IMR-90 (cell line): ENCODE measurements at regions not wholly inside any gene's neighbourhood (a gene's known extent, or its start where the extent isn't known, plus 50 kb on each side); places are given as distances from the start of the nearest gene placed in this dataset.

Experiments used
- ATAC-seq: fragments of 200-7000 bp; cut with Tn5 transposase; 2 replicates; pipeline ENCODE4 v1.9.1; 2020; ENCODE audit warnings: low read depth, mild to moderate bottlenecking, moderate library complexity
- BruUV-seq: library from RNA; stranded (reverse); fragments of 400-500 nt; replicated peaks from 2 replicates; lab custom pipeline; 2021; lab: Mats Ljungman, UMichigan
- CTCF ChIA-PET: fragments of 300-600 bp; formaldehyde crosslinking; extraction: SDS; loops from one replicate; lab custom pipeline; 2021; ENCODE audit warnings: antibody characterized with exemption; lab: Yijun Ruan, JAX
- POLR2A ChIA-PET: fragments of 300-600 bp; sonication (Branson Sonifier 250); formaldehyde crosslinking; loops from one replicate; lab custom pipeline; 2022; ENCODE audit warnings: antibody characterized with exemption; ENCODE audit not compliant: unreplicated experiment; lab: Charles Lee
- DNase-seq: peaks from one replicate; pipeline ENCODE4 v3.0.0; 2013
- H2AFZ ChIP-seq: replicated peaks from 2 replicates; pipeline ENCODE3; 2013; ENCODE audit warnings: low read length, mild to moderate bottlenecking; ENCODE audit not compliant: poor library complexity
- H2AK5ac ChIP-seq: 2 replicates; pipeline ENCODE4 v1.6.1; 2013; ENCODE audit warnings: low read depth, low read length, inconsistent platforms
- H2AK9ac ChIP-seq: replicated peaks from 2 replicates; pipeline ENCODE3; 2013; ENCODE audit warnings: mild to moderate bottlenecking, low read depth, low read length, moderate library complexity; ENCODE audit not compliant: poor library complexity
- H2BK120ac ChIP-seq: 2 replicates; pipeline ENCODE4 v1.6.1; 2013; ENCODE audit warnings: low read depth, low read length, inconsistent platforms
- H2BK15ac ChIP-seq: 3 replicates; pipeline ENCODE4 v1.6.1; 2013; ENCODE audit warnings: low read depth, low read length, inconsistent platforms
- H2BK20ac ChIP-seq: 2 replicates; pipeline ENCODE4 v1.6.1; 2013; ENCODE audit warnings: low read depth, mild to moderate bottlenecking, inconsistent platforms, low read length, moderate library complexity
- H2BK5ac ChIP-seq: 2 replicates; pipeline ENCODE4 v1.6.1; 2013; ENCODE audit warnings: mild to moderate bottlenecking, low read depth, low read length, inconsistent platforms; ENCODE audit not compliant: poor library complexity, severe bottlenecking
- H3K14ac ChIP-seq: replicated peaks from 2 replicates; pipeline ENCODE4 v1.6.1; 2013; ENCODE audit warnings: low read depth, low read length, inconsistent platforms
- H3K18ac ChIP-seq: 2 replicates; pipeline ENCODE4 v1.6.1; 2013; ENCODE audit warnings: low read depth, low read length, control low read depth
- H3K23ac ChIP-seq: 2 replicates; pipeline ENCODE4 v1.6.1; 2013; ENCODE audit warnings: low read depth, low read length, inconsistent platforms
- H3K27ac ChIP-seq: 2 replicates; pipeline ENCODE4 v1.5.1; 2013; ENCODE audit warnings: mild to moderate bottlenecking, control low read depth, low read length; ENCODE audit not compliant: insufficient read depth
- H3K27me3 ChIP-seq: 2 replicates; pipeline ENCODE4 v1.6.1; 2013; ENCODE audit warnings: low read length; ENCODE audit not compliant: control insufficient read depth, insufficient read depth
- H3K36me3 ChIP-seq: 2 replicates; pipeline ENCODE4 v1.6.1; 2013; ENCODE audit warnings: low read length, mixed read lengths; ENCODE audit not compliant: control insufficient read depth, insufficient read depth
- H3K4ac ChIP-seq: 2 replicates; pipeline ENCODE4 v1.6.1; 2013; ENCODE audit warnings: low read depth, low read length, inconsistent platforms
- H3K4me1 ChIP-seq: 2 replicates; pipeline ENCODE4 v1.6.1; 2013; ENCODE audit warnings: low read length, mixed read lengths; ENCODE audit not compliant: control insufficient read depth, insufficient read depth
- H3K4me2 ChIP-seq: 2 replicates; pipeline ENCODE4 v1.6.1; 2013; ENCODE audit warnings: low read depth, mild to moderate bottlenecking, control low read depth, low read length, moderate library complexity
- H3K4me3 ChIP-seq: 2 replicates; pipeline ENCODE4 v1.5.1; 2013; ENCODE audit warnings: low read depth, mild to moderate bottlenecking, control low read depth, low read length, moderate library complexity; ENCODE audit not compliant: insufficient read depth
- H3K56ac ChIP-seq: 2 replicates; pipeline ENCODE4 v1.6.1; 2013; ENCODE audit warnings: low read length, inconsistent platforms; ENCODE audit not compliant: insufficient read depth; ENCODE audit errors: extremely low read depth
- H3K79me1 ChIP-seq, 2 experiments: 2 replicates each; pipeline ENCODE4 v1.6.1; 2013; ENCODE audit warnings: low read length in 2 of 2, inconsistent platforms in 1 of 2, low read depth in 1 of 2
- H3K9ac ChIP-seq: 2 replicates; pipeline ENCODE4 v1.6.1; 2013; ENCODE audit warnings: low read depth, low read length, control low read depth
- H3K9me1 ChIP-seq: 2 replicates; pipeline ENCODE4 v1.6.1; 2013; ENCODE audit warnings: low read length, inconsistent platforms; ENCODE audit not compliant: insufficient read depth
- H3K9me3 ChIP-seq: 2 replicates; pipeline ENCODE4 v1.6.1; 2013; ENCODE audit warnings: low read length; ENCODE audit not compliant: control insufficient read depth, insufficient read depth
- H4K20me1 ChIP-seq: 2 replicates; pipeline ENCODE4 v1.6.1; 2013; ENCODE audit warnings: low read length, inconsistent platforms; ENCODE audit not compliant: insufficient read depth
- H4K5ac ChIP-seq: 2 replicates; pipeline ENCODE4 v1.6.1; 2013; ENCODE audit warnings: mild to moderate bottlenecking, low read depth, low read length, control low read depth
- H4K8ac ChIP-seq, 2 experiments: 2 replicates each; pipeline ENCODE4 v1.6.1; 2013; ENCODE audit warnings: low read depth in 2 of 2, low read length in 2 of 2, control low read depth in 1 of 2, inconsistent platforms in 1 of 2
- H4K91ac ChIP-seq: 2 replicates; pipeline ENCODE4 v1.6.1; 2013; ENCODE audit warnings: low read depth, low read length, inconsistent platforms; ENCODE audit not compliant: insufficient read depth
- CEBPB ChIP-seq: IDR thresholded peaks from 2 replicates; pipeline ENCODE4 v1.6.1; 2012; ENCODE audit warnings: low read depth, low read length, improper control_type of control experiment
- MAFK ChIP-seq: IDR thresholded peaks from 2 replicates; pipeline ENCODE4 v1.6.1; 2012; ENCODE audit warnings: low read depth, low read length, improper control_type of control experiment
- MAZ ChIP-seq: IDR thresholded peaks from 2 replicates; pipeline ENCODE4 v1.6.1; 2012; ENCODE audit warnings: low read depth, mild to moderate bottlenecking, low read length, improper control_type of control experiment, moderate library complexity, borderline replicate concordance
- RAD21 ChIP-seq: IDR thresholded peaks from 2 replicates; pipeline ENCODE4 v1.6.1; 2012; ENCODE audit warnings: low read length, improper control_type of control experiment
- WGBS, 2 experiments: methylation state at CpG; one replicate each; pipeline versions ENCODE4 v1.1.5 to v1.1.7; 2013; ENCODE audit warnings: missing lambda C conversion rate in 2 of 2; ENCODE audit not compliant: insufficient read length in 1 of 2; ENCODE audit errors: extremely low coverage in 2 of 2; 5-methylcytosine and 5-hydroxymethylcytosine counted together
- dilution Hi-C: fragments of 300-500 bp; cut with HindIII; formaldehyde crosslinking; loops from one replicate; pipeline ENCODE4 v1.14.3; 2018; ENCODE audit warnings: low sequenced_read_pairs; ENCODE audit not compliant: unreplicated experiment
- in situ Hi-C: fragments of 300-500 bp; cut with MboI; formaldehyde crosslinking; loops from 3 replicates; pipeline ENCODE4 v1.14.3; 2019; ENCODE audit warnings: low sequenced_read_pairs, inconsistent platforms, mixed read lengths
- intact Hi-C: fragments of 100-400 bp; cut with micrococcal nuclease; formaldehyde crosslinking; loops from 2 replicates; pipeline ENCODE4 v1.10.0; 2022

GRCh38 chr11:29119707-29120618 is 896.9 kb downstream of the KCNA4 start (continued):
- TF ChIP-seq RAD21 (peak; percentile 8; the same call in 1 of the 2 replicates), CEBPB (peak; percentile 96), MAZ (no peak)

- DNase-seq (peak; percentile 72), ATAC-seq (no peak; the same call in 1 of the 2 replicates)
- H4K20me1 ChIP-seq, result no peaks in the 10 kb centered on the region
- H3K27ac ChIP-seq, result peak overlapping the region; percentile 92
- H3K79me1 ChIP-seq, result no peaks in the 10 kb centered on the region; a peak in 1 of 4 replicates
- peak overlapping the region; percentile 98 for H3K23ac ChIP-seq
- H4K5ac ChIP-seq, result peak overlapping the region; percentile 96; the same call in 1 of the 2 replicates
- TSS peak; percentile 54 for BruUV-seq
- POLR2A ChIA-PET, result interaction anchor here (1.0 to 1.4 kb wide), 4 partner anchors 68 to 362 kb away, joined by 3 to 10 read pairs (median 5); no protein-coding TSS in a partner anchor
- H3K56ac ChIP-seq, result peak overlapping the region; percentile 100
- H2AK9ac ChIP-seq, result no peak overlapping the region
- peak overlapping the region; percentile 99 for H2BK5ac ChIP-seq
- peak overlapping the region; percentile 97 for H2BK20ac ChIP-seq
- intact Hi-C loops (loop anchor here (1.0 to 5.0 kb wide), 4 partner anchors 53 to 362 kb away; no protein-coding TSS in a partner anchor), in situ Hi-C loops (no loop called here), dilution Hi-C loops (no loop called here)
- H2BK120ac ChIP-seq, result peak overlapping the region; percentile 99
- peak overlapping the region; percentile 82; the same call in 1 of the 2 replicates for H3K9ac ChIP-seq
- no peak overlapping the region for H3K4me3 ChIP-seq
- peaks cover 4% of the 10 kb centered on the region; the same call in 1 of the 2 replicates for H3K9me1 ChIP-seq
- peak overlapping the region; percentile 37; the same call in 2 of the 3 replicates for H2BK15ac ChIP-seq
- H4K8ac ChIP-seq, result peak overlapping the region; percentile 56 to 82
- peak overlapping the region; percentile 98 for H4K91ac ChIP-seq
- no peaks in the 10 kb centered on the region for H3K9me3 ChIP-seq
- H3K4ac ChIP-seq, result peak overlapping the region; percentile 99
- TF ChIP-seq MAFK (no peak), CEBPB (peak; percentile 97)
- H3K18ac ChIP-seq, result peak overlapping the region; percentile 98
- H3K36me3 ChIP-seq, result no peaks in the 10 kb centered on the region
- peaks cover 9% of the 10 kb centered on the region for H3K4me1 ChIP-seq
- peak overlapping the region; percentile 79; the same call in 1 of the 2 replicates for H2AK5ac ChIP-seq
- no CpG with 5 or more reads among the region's 1 CpG for WGBS, 2 experiments
- CTCF ChIA-PET, result interaction anchor here (0.9 to 2.3 kb wide), 3 partner anchors 40 to 209 kb away, joined by 3 to 7 read pairs (median 3); no protein-coding TSS in a partner anchor
- peak overlapping the region; percentile 93 for H3K14ac ChIP-seq
- H2AFZ ChIP-seq, result no peak overlapping the region
- H3K27me3 ChIP-seq, result no peaks in the 10 kb centered on the region
- H3K4me2 ChIP-seq, result peak overlapping the region; percentile 79; the same call in 1 of the 2 replicates
Observed at GRCh38 chr11:29119116-29119515, 897.7 kb downstream of the KCNA4 start.
